H1 (cell line): ENCODE measurements at regions not wholly inside any gene's neighbourhood (a gene's known extent, or its start where the extent isn't known, plus 50 kb on each side); places are given as distances from the start of the nearest gene placed in this dataset.

Experiments
- CTCF ChIA-PET: fragments of 300-600 bp; sonication (Branson Sonifier 250); formaldehyde crosslinking; loops from one replicate; lab custom pipeline; 2021; ENCODE audit not compliant: partially characterized antibody; lab: Charles Lee
- POLR2A ChIA-PET: fragments of 300-600 bp; sonication (Branson Sonifier 250); formaldehyde crosslinking; loops from one replicate; lab custom pipeline; 2021; ENCODE audit warnings: inconsistent platforms; ENCODE audit not compliant: partially characterized antibody; lab: Charles Lee
- DNase-seq, 2 experiments: peaks; one replicate each; pipeline versions ENCODE4 v3.0.0 to v3.0.0-alpha.2; 2010 to 2022; ENCODE audit warnings: low spot score in 2 of 2, low read depth in 1 of 2, mixed read lengths in 1 of 2
- FAIRE-seq: peaks from 2 replicates; lab custom pipeline; 2011; peaks lifted over from hg19 to GRCh38; lab: Jason Lieb, UNC
- H2AFZ ChIP-seq: 2 replicates; pipeline ENCODE4 v1.8.1; 2012; ENCODE audit warnings: low read length, inconsistent platforms
- H2AK5ac ChIP-seq: 2 replicates; pipeline ENCODE4 v1.6.1; 2013; ENCODE audit warnings: low read depth, low read length
- H2BK120ac ChIP-seq: replicated peaks from 2 replicates; pipeline ENCODE3; 2013; ENCODE audit warnings: low read depth, low read length, inconsistent platforms
- H2BK12ac ChIP-seq: 2 replicates; pipeline ENCODE4 v1.6.1; 2013; ENCODE audit warnings: low read depth, low read length
- H2BK15ac ChIP-seq: 2 replicates; pipeline ENCODE4 v1.6.1; 2013; ENCODE audit warnings: low read length
- H2BK20ac ChIP-seq: 2 replicates; pipeline ENCODE4 v1.6.1; 2013; ENCODE audit warnings: low read length
- H2BK5ac ChIP-seq: 2 replicates; pipeline ENCODE4 v1.6.1; 2013; ENCODE audit warnings: low read depth, low read length
- H3K14ac ChIP-seq: 2 replicates; pipeline ENCODE4 v1.6.1; 2013; ENCODE audit warnings: inconsistent platforms; ENCODE audit not compliant: insufficient read length
- H3K18ac ChIP-seq: 2 replicates; pipeline ENCODE4 v1.6.1; 2013; ENCODE audit warnings: low read length; ENCODE audit errors: extremely low read depth
- H3K23ac ChIP-seq: 2 replicates; pipeline ENCODE4 v1.6.1; 2013; ENCODE audit warnings: inconsistent platforms; ENCODE audit not compliant: insufficient read length
- H3K23me2 ChIP-seq: 2 replicates; pipeline ENCODE4 v1.6.1; 2013; ENCODE audit warnings: low read depth, low read length
- H3K27ac ChIP-seq: 2 replicates; pipeline ENCODE4 v1.6.1; 2011; ENCODE audit warnings: low read depth, low read length, inconsistent platforms
- H3K27me3 ChIP-seq, 4 experiments: replicated peaks in 1 of 4; 1 replicate in 1 of 4; 2 replicates in 3 of 4; pipeline versions ENCODE4 v1.6.1 to v1.8.1; 2011 to 2013; ENCODE audit warnings: low read length in 3 of 4, mild to moderate bottlenecking in 3 of 4, inconsistent platforms in 2 of 4, mixed read lengths in 2 of 4, moderate library complexity in 1 of 4; ENCODE audit not compliant: control insufficient read depth in 3 of 4, insufficient read depth in 3 of 4; ENCODE audit errors: extremely low read depth in 1 of 4
- H3K36me3 ChIP-seq, 4 experiments: 2 replicates each; pipeline versions ENCODE4 v1.6.1 to v1.8.1; 2011 to 2013; ENCODE audit warnings: mild to moderate bottlenecking in 4 of 4, low read length in 3 of 4, moderate library complexity in 2 of 4, control low read depth in 1 of 4, inconsistent platforms in 1 of 4; ENCODE audit not compliant: insufficient read depth in 4 of 4, control insufficient read depth in 2 of 4
- H3K4ac ChIP-seq: replicated peaks from 2 replicates; pipeline ENCODE3; 2013; ENCODE audit warnings: low read length, low read depth, mixed read lengths, inconsistent platforms; ENCODE audit not compliant: insufficient read length
- H3K4me1 ChIP-seq, 4 experiments: replicated peaks in 1 of 4; 1 replicate in 1 of 4; 2 replicates in 3 of 4; pipeline versions ENCODE4 v1.6.1 to v1.8.1; 2011 to 2013; ENCODE audit warnings: low read length in 3 of 4, inconsistent platforms in 2 of 4, mixed read lengths in 1 of 4; ENCODE audit not compliant: insufficient read depth in 4 of 4, control insufficient read depth in 3 of 4
- H3K4me2 ChIP-seq, 2 experiments: 2 replicates each; pipeline versions ENCODE4 v1.6.1 to v1.8.1; 2011 to 2013; ENCODE audit warnings: low read depth in 2 of 2, low read length in 2 of 2, control low read depth in 1 of 2, inconsistent platforms in 1 of 2, mild to moderate bottlenecking in 1 of 2; ENCODE audit not compliant: insufficient read depth in 1 of 2
- H3K4me3 ChIP-seq, 4 experiments: fragments of 200-600, 300-600 bp in 1 of 4; sonication (generic), shearing (Covaris generic), sonication (Bioruptor Twin) in 1 of 4; 2 replicates each; pipeline versions ENCODE4 v1.5.1 to v1.8.1; 2011 to 2016; ENCODE audit warnings: low read length in 4 of 4, low read depth in 3 of 4, control low read depth in 2 of 4, inconsistent platforms in 2 of 4, mild to moderate bottlenecking in 2 of 4, mixed read lengths in 1 of 4, moderate library complexity in 1 of 4; ENCODE audit not compliant: insufficient read depth in 2 of 4; ENCODE audit errors: extremely low read depth in 1 of 4
- H3K56ac ChIP-seq: replicated peaks from 2 replicates; pipeline ENCODE3; 2013; ENCODE audit warnings: low read depth, mild to moderate bottlenecking, mixed read lengths, low read length, inconsistent platforms; ENCODE audit not compliant: insufficient read length
- H3K79me1 ChIP-seq: 2 replicates; pipeline ENCODE4 v1.6.1; 2013; ENCODE audit warnings: low read depth, low read length, control low read depth
- H3K79me2 ChIP-seq, 2 experiments: 2 replicates each; pipeline versions ENCODE4 v1.6.1 to v1.8.1; 2012 to 2013; ENCODE audit warnings: low read length in 2 of 2, mild to moderate bottlenecking in 2 of 2, inconsistent platforms in 1 of 2; ENCODE audit not compliant: insufficient read depth in 2 of 2, control insufficient read depth in 1 of 2
- H3K9ac ChIP-seq, 4 experiments: replicated peaks in 1 of 4; 1 replicate in 1 of 4; 2 replicates in 3 of 4; pipeline versions ENCODE4 v1.6.1 to v1.8.1; 2011 to 2013; ENCODE audit warnings: low read depth in 3 of 4, low read length in 3 of 4, control low read depth in 2 of 4, mild to moderate bottlenecking in 2 of 4, moderate library complexity in 2 of 4, inconsistent platforms in 1 of 4; ENCODE audit errors: extremely low read depth in 1 of 4
- H3K9me3 ChIP-seq, 2 experiments: 2 replicates each; pipeline versions ENCODE4 v1.6.1 to v1.8.1; 2012 to 2013; ENCODE audit warnings: mild to moderate bottlenecking in 2 of 2, moderate library complexity in 2 of 2, control low read depth in 1 of 2, inconsistent platforms in 1 of 2, low read depth in 1 of 2, low read length in 1 of 2, mixed read lengths in 1 of 2; ENCODE audit not compliant: insufficient read depth in 2 of 2
- H4K20me1 ChIP-seq, 2 experiments: replicated peaks in 1 of 2; 2 replicates each; pipeline versions ENCODE3 to v1.8.1; 2011 to 2013; ENCODE audit warnings: inconsistent platforms in 2 of 2, low read length in 2 of 2, mild to moderate bottlenecking in 1 of 2; ENCODE audit not compliant: insufficient read depth in 2 of 2, control insufficient read depth in 1 of 2
- H4K5ac ChIP-seq: 2 replicates; pipeline ENCODE4 v1.6.1; 2013; ENCODE audit warnings: low read length, low read depth, mixed read lengths, inconsistent platforms; ENCODE audit not compliant: insufficient read length
- H4K8ac ChIP-seq: 2 replicates; pipeline ENCODE4 v1.8.0; 2013; ENCODE audit warnings: mild to moderate bottlenecking, moderate library complexity, low read length, inconsistent platforms; ENCODE audit not compliant: insufficient read depth; ENCODE audit errors: extremely low read depth
- H4K91ac ChIP-seq: replicated peaks from 2 replicates; pipeline ENCODE3; 2013; ENCODE audit warnings: low read length, mixed read lengths, inconsistent platforms; ENCODE audit not compliant: insufficient read length
- CTBP2 ChIP-seq: IDR thresholded peaks from 2 replicates; pipeline ENCODE4 v1.7.0; 2011; ENCODE audit warnings: borderline replicate concordance, mild to moderate bottlenecking, moderate library complexity, mixed read lengths, low read length; ENCODE audit not compliant: insufficient read depth, insufficient read length
- NANOG ChIP-seq: IDR thresholded peaks from 2 replicates; pipeline ENCODE4 v1.6.1; 2011; ENCODE audit warnings: low read length, low read depth, mild to moderate bottlenecking, inconsistent platforms; ENCODE audit not compliant: insufficient read depth, poor library complexity, severe bottlenecking
- NRF1 ChIP-seq: IDR thresholded peaks from 2 replicates; pipeline ENCODE4 v1.6.1; 2011; ENCODE audit warnings: mild to moderate bottlenecking, low read depth, low read length, improper control_type of control experiment
- POLR2AphosphoS5 ChIP-seq: IDR thresholded peaks from 2 replicates; pipeline ENCODE4 v1.6.1; 2011; ENCODE audit warnings: low read depth, low read length
- POU5F1 ChIP-seq: IDR thresholded peaks from 2 replicates; pipeline ENCODE4 v1.6.1; 2011; ENCODE audit warnings: low read depth, mild to moderate bottlenecking, low read length, moderate library complexity
- RAD21 ChIP-seq, 2 experiments: IDR thresholded peaks in 1 of 2; conservative IDR thresholded peaks in 1 of 2; 2 replicates each; pipeline ENCODE4 v1.6.1; 2011; ENCODE audit warnings: low read depth in 2 of 2, low read length in 2 of 2, improper control_type of control experiment in 1 of 2, inconsistent platforms in 1 of 2, mild to moderate bottlenecking in 1 of 2, moderate library complexity in 1 of 2
- SUZ12 ChIP-seq: fragments of 200-600 bp; sonication (generic); IDR thresholded peaks from 2 replicates; pipeline ENCODE4 v1.6.1; 2012; ENCODE audit warnings: mild to moderate bottlenecking, inconsistent platforms, low read length, moderate library complexity, mixed read lengths
- TAF1 ChIP-seq: IDR thresholded peaks from 2 replicates; pipeline ENCODE4 v1.6.1; 2011; ENCODE audit warnings: mild to moderate bottlenecking, low read depth, low read length
- TEAD4 ChIP-seq: IDR thresholded peaks from 2 replicates; pipeline ENCODE4 v1.6.1; 2012; ENCODE audit warnings: low read depth, low read length, inconsistent platforms, mixed read lengths
- WGBS, 2 experiments: shearing (Covaris generic) in 1 of 2; methylation state at CpG; one replicate each; pipeline versions ENCODE4 v1.1.6 to v1.1.7; 2013 to 2015; ENCODE audit warnings: low lambda C conversion rate in 2 of 2, mixed read lengths in 2 of 2, inconsistent platforms in 1 of 2, low coverage in 1 of 2, missing lambda C conversion rate in 1 of 2; ENCODE audit not compliant: insufficient replicate concordance in 2 of 2, insufficient coverage in 1 of 2, insufficient read length in 1 of 2; ENCODE audit errors: extremely low coverage in 1 of 2, missing lambda C conversion rate in 1 of 2; 5-methylcytosine and 5-hydroxymethylcytosine counted together
- TF ChIP-seq, protein P1 (sequence below), 3 experiments: IDR thresholded peaks; 1 replicate in 2 of 3; 2 replicates in 1 of 3; pipeline versions ENCODE4 v1.5.1 to v1.6.1; 2011; ENCODE audit warnings: low read length in 3 of 3, mild to moderate bottlenecking in 3 of 3, inconsistent platforms in 2 of 3, low read depth in 1 of 3, moderate library complexity in 1 of 3; ENCODE audit not compliant: insufficient read depth in 1 of 3; ENCODE audit errors: control extremely low read depth in 1 of 3
- TF ChIP-seq, protein P2 (sequence below): IDR thresholded peaks from 2 replicates; pipeline ENCODE4 v1.6.1; 2011; ENCODE audit warnings: low read length, improper control_type of control experiment

DNA sequence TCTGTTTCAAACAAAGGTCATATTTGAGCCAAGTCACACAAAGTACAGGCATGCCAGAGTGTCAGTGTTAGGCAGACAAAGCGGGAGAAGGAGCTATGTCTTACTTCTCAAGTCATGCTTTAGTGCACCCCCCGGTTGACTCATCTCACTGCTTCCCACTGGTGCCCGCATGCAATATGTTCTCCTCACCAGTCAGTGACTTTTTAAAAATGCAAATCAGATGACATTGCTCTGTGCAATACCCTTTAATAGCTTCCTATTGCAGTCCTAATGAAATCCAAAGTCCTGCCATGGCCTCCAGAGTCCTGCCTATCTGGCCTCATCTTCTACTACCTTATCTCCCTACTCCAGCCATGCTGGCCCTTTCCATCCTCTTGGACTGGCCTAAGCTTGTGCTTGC, 429.1 kb downstream of the ACTR3B start:
- Histone ChIP-seq H3K36me3 (no peaks in the 10 kb centered on the region), H3K27ac (no peak overlapping the region), H4K5ac (no peak overlapping the region), H4K20me1 (no peaks in the 10 kb centered on the region), H2BK120ac (no peak overlapping the region), H3K18ac (no peak overlapping the region), H2AK5ac (no peak overlapping the region), H3K4me2 (no peak overlapping the region), H3K9ac (no peak overlapping the region), H2BK20ac (no peak overlapping the region), H3K9me3 (no peaks in the 10 kb centered on the region), H3K4me1 (no peaks in the 10 kb centered on the region), H4K91ac (no peak overlapping the region), H2BK15ac (no peak overlapping the region), H3K23ac (no peak overlapping the region), H2AFZ (no peak overlapping the region), H3K14ac (no peak overlapping the region), H3K23me2 (no peaks in the 10 kb centered on the region), H2BK12ac (no peak overlapping the region), H4K8ac (no peak overlapping the region), H2BK5ac (no peak overlapping the region), H3K79me1 (no peaks in the 10 kb centered on the region), H3K27me3 (no peaks in the 10 kb centered on the region), H3K79me2 (no peaks in the 10 kb centered on the region), H3K56ac (no peak overlapping the region), H3K4me3 (no peak overlapping the region), H3K4ac (no peak overlapping the region)
- FAIRE-seq (no peak), DNase-seq (no peak)
- ChIA-PET CTCF (interaction anchor here (0.8 to 0.9 kb wide), 2 partner anchors 74 to 211 kb away, joined by 3 to 4 read pairs; no protein-coding TSS in a partner anchor), POLR2A (no interaction called here)
- 91% methylated on average over 3 of the region's 3 CpGs; no CpG with 5 or more reads in 1 of the 2 experiments for WGBS, 2 experiments
- TF ChIP-seq NANOG = no peak
- no peak for TF ChIP-seq POLR2AphosphoS5
- no peak for TF ChIP-seq NRF1
- TF ChIP-seq RAD21 (IDR thresholded peaks at IDR 0.05 in 1 of 2, conservative IDR thresholded peaks at IDR 0.05 in 1 of 2; ENCODE audit: low read depth in 2 of 2, low read length in 2 of 2) = no peak
- no peak for TF ChIP-seq SUZ12
- TF ChIP-seq, protein P1, sequence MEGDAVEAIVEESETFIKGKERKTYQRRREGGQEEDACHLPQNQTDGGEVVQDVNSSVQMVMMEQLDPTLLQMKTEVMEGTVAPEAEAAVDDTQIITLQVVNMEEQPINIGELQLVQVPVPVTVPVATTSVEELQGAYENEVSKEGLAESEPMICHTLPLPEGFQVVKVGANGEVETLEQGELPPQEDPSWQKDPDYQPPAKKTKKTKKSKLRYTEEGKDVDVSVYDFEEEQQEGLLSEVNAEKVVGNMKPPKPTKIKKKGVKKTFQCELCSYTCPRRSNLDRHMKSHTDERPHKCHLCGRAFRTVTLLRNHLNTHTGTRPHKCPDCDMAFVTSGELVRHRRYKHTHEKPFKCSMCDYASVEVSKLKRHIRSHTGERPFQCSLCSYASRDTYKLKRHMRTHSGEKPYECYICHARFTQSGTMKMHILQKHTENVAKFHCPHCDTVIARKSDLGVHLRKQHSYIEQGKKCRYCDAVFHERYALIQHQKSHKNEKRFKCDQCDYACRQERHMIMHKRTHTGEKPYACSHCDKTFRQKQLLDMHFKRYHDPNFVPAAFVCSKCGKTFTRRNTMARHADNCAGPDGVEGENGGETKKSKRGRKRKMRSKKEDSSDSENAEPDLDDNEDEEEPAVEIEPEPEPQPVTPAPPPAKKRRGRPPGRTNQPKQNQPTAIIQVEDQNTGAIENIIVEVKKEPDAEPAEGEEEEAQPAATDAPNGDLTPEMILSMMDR (IDR thresholded peaks at IDR 0.05; ENCODE audit: control extremely low read depth in 1 of 3, insufficient read depth in 1 of 3, low read depth in 1 of 3, low read length in 3 of 3) = no peak
- TF ChIP-seq TEAD4 = no peak
- TF ChIP-seq CTBP2 = no peak
- no peak for TF ChIP-seq TAF1
- TF ChIP-seq, protein P2, sequence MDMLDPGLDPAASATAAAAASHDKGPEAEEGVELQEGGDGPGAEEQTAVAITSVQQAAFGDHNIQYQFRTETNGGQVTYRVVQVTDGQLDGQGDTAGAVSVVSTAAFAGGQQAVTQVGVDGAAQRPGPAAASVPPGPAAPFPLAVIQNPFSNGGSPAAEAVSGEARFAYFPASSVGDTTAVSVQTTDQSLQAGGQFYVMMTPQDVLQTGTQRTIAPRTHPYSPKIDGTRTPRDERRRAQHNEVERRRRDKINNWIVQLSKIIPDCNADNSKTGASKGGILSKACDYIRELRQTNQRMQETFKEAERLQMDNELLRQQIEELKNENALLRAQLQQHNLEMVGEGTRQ = no peak
- no peak for TF ChIP-seq POU5F1
